Osteoblast (primary cell): ENCODE measurements at regions not wholly inside any gene's neighbourhood (a gene's known extent, or its start where the extent isn't known, plus 50 kb on each side); places are given as distances from the start of the nearest gene placed in this dataset.
A peak's percentile ranks its signal among the peaks of the same experiment; 100 is the strongest.

ENCODE experiments used
- DNase-seq: peaks from one replicate; pipeline ENCODE4 v3.0.0; 2011; ENCODE audit warnings: low spot score, mixed read lengths; ENCODE audit not compliant: insufficient read length; ENCODE audit errors: missing footprints
- H2AFZ ChIP-seq: 2 replicates; pipeline ENCODE4 v1.6.0; 2011; ENCODE audit warnings: mild to moderate bottlenecking, low read length
- H3K27ac ChIP-seq: 2 replicates; pipeline ENCODE4 v1.5.1; 2011; ENCODE audit warnings: mild to moderate bottlenecking, low read depth, low read length, moderate library complexity
- H3K27me3 ChIP-seq: 2 replicates; pipeline ENCODE4 v1.6.0; 2012; ENCODE audit warnings: mild to moderate bottlenecking, control low read depth, inconsistent platforms, low read length, moderate library complexity; ENCODE audit not compliant: insufficient read depth
- H3K36me3 ChIP-seq: 2 replicates; pipeline ENCODE4 v1.5.1; 2011; ENCODE audit warnings: mild to moderate bottlenecking, low read length, control low read depth, moderate library complexity; ENCODE audit not compliant: insufficient read depth
- H3K4me1 ChIP-seq: 2 replicates; pipeline ENCODE4 v1.5.1; 2011; ENCODE audit warnings: mild to moderate bottlenecking, low read length, control low read depth, moderate library complexity; ENCODE audit not compliant: insufficient read depth
- H3K4me2 ChIP-seq: 2 replicates; pipeline ENCODE4 v1.6.0; 2011; ENCODE audit warnings: mild to moderate bottlenecking, low read length; ENCODE audit not compliant: insufficient read depth
- H3K4me3 ChIP-seq: fragments of 200-600 bp; sonication (generic); 3 replicates; pipeline ENCODE4 v1.5.1; 2012; ENCODE audit warnings: mild to moderate bottlenecking, low read length, inconsistent platforms; ENCODE audit not compliant: insufficient read depth
- H3K79me2 ChIP-seq: 2 replicates; pipeline ENCODE4 v1.6.0; 2012; ENCODE audit warnings: mild to moderate bottlenecking, low read length, control low read depth, inconsistent platforms; ENCODE audit not compliant: insufficient read depth
- H3K9me3 ChIP-seq: 2 replicates; pipeline ENCODE4 v1.5.1; 2011; ENCODE audit warnings: low read depth, low read length, control low read depth
- H4K20me1 ChIP-seq: 2 replicates; pipeline ENCODE4 v1.6.0; 2012; ENCODE audit warnings: mild to moderate bottlenecking, low read length, control low read depth; ENCODE audit not compliant: insufficient read depth
- TF ChIP-seq, protein P1 (sequence below): IDR thresholded peaks from 2 replicates; pipeline ENCODE4 v1.5.1; 2011; ENCODE audit warnings: mild to moderate bottlenecking, low read depth, low read length, moderate library complexity; ENCODE audit errors: extremely low read depth

DNA sequence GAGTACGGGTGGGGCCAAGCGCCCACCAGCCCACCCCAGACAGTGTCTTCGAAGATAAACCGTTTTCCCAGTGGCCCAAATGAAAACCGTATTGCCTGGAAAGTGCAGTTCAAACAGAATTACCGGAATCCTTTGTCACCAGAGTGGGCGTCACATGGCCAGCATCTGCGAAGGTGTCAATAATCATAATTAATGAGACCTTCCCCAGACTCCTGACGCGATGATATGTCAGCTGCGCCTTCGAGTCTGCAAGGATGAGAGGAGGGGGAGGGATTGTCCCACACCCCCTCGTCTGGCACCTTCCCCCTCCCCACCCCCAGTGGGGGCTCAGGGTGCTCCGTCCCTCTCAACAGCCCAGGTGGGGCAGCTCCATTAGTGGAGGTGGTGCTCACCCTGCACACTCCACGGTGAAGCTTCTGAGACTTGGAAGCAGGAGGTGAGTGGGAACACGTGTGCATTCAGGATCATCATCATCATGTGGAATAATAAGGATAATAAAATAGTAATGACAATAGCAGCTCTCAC lies 215.1 kb downstream of the PTPRU start:
- H3K79me2 ChIP-seq, result no peaks in the 10 kb centered on the region
- no peak overlapping the region for H3K4me3 ChIP-seq
- H2AFZ ChIP-seq, result no peak overlapping the region
- peak; percentile 17 for DNase-seq
- no peak overlapping the region for H3K4me2 ChIP-seq
- no peaks in the 10 kb centered on the region for H4K20me1 ChIP-seq
- TF ChIP-seq, protein P1, sequence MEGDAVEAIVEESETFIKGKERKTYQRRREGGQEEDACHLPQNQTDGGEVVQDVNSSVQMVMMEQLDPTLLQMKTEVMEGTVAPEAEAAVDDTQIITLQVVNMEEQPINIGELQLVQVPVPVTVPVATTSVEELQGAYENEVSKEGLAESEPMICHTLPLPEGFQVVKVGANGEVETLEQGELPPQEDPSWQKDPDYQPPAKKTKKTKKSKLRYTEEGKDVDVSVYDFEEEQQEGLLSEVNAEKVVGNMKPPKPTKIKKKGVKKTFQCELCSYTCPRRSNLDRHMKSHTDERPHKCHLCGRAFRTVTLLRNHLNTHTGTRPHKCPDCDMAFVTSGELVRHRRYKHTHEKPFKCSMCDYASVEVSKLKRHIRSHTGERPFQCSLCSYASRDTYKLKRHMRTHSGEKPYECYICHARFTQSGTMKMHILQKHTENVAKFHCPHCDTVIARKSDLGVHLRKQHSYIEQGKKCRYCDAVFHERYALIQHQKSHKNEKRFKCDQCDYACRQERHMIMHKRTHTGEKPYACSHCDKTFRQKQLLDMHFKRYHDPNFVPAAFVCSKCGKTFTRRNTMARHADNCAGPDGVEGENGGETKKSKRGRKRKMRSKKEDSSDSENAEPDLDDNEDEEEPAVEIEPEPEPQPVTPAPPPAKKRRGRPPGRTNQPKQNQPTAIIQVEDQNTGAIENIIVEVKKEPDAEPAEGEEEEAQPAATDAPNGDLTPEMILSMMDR, result no peak
- H3K27me3 ChIP-seq, result no peaks in the 10 kb centered on the region
- no peaks in the 10 kb centered on the region for H3K36me3 ChIP-seq
- no peak overlapping the region for H3K27ac ChIP-seq
- no peaks in the 10 kb centered on the region for H3K4me1 ChIP-seq
- no peaks in the 10 kb centered on the region for H3K9me3 ChIP-seq

DNA sequence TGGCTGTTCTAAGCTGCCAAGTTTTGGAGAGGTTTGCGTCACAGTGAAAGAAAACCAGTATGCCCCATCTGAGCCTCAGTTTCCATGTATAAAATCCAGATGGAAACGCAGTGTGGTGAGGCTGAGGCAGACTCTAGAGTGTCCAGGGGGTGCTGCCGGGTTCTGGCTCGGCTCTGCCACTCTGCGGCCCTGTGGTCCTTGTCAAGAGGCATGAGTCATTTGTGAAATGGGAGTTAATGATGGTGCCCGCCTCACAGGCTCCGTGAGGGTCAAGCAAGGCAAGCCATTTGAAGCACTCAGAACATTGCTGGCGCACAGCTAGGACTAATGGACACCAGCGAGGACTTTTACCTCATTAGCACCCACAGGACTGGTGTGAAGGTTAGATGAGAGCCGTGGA lies 214.3 kb downstream of the PTPRU start:
- H3K4me2 ChIP-seq, result no peak overlapping the region
- no peaks in the 10 kb centered on the region for H3K79me2 ChIP-seq
- no peaks in the 10 kb centered on the region for H3K36me3 ChIP-seq
- H3K4me3 ChIP-seq, result no peak overlapping the region
- no peak overlapping the region for H3K27ac ChIP-seq
- peak; percentile 80 for DNase-seq
- no peak overlapping the region for H2AFZ ChIP-seq
- H4K20me1 ChIP-seq, result no peaks in the 10 kb centered on the region
- TF ChIP-seq, protein P1, result no peak
- H3K4me1 ChIP-seq, result no peaks in the 10 kb centered on the region
- no peaks in the 10 kb centered on the region for H3K9me3 ChIP-seq
- H3K27me3 ChIP-seq, result no peaks in the 10 kb centered on the region

DNA sequence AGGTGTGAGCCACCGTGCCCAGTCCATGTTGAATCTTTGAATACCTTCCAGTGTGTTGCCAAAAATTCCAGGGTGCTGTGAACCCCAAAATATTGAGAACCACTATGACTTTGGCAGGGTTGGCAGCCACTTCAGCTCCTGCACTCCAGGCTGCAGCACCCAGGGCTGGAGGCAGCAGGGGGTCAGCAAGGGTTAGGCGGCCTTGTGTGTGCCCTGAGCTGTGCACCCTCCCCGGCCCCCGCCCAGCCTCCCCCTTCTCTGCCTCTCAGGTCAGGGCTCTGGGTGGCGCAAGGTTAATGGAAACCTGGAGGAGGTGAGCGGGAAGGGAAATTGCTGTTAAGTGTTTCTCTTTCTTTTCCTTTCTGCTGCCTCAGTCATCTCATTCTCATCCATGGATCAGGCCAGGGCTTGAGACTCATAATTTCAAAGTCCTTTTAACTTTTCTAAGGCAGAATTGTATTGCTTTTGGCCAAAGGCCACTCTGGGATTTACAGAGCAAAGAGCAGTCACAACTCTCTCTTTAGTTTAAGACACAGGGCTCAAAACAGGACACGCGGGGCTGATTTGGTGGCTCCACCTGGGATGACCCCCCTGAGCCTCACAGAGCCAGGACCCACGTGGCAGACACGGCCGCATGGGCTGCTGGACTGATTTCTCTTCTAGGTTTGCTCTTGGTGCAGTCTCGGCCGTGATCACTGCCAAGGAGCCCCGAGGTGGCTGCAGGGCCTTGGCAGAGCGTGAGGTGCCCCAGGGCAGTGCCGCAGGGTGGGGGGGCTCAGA lies 212.3 kb downstream of the PTPRU start:
- no peaks in the 10 kb centered on the region for H3K9me3 ChIP-seq
- H4K20me1 ChIP-seq, result no peaks in the 10 kb centered on the region
- H3K4me3 ChIP-seq, result no peak overlapping the region
- no peaks in the 10 kb centered on the region for H3K27me3 ChIP-seq
- no peaks in the 10 kb centered on the region for H3K36me3 ChIP-seq
- H3K4me1 ChIP-seq, result no peaks in the 10 kb centered on the region
- no peak overlapping the region for H3K27ac ChIP-seq
- DNase-seq, result no peak
- no peak overlapping the region for H3K4me2 ChIP-seq
- no peaks in the 10 kb centered on the region for H3K79me2 ChIP-seq
- H2AFZ ChIP-seq, result no peak overlapping the region
- TF ChIP-seq, protein P1, result no peak

DNA sequence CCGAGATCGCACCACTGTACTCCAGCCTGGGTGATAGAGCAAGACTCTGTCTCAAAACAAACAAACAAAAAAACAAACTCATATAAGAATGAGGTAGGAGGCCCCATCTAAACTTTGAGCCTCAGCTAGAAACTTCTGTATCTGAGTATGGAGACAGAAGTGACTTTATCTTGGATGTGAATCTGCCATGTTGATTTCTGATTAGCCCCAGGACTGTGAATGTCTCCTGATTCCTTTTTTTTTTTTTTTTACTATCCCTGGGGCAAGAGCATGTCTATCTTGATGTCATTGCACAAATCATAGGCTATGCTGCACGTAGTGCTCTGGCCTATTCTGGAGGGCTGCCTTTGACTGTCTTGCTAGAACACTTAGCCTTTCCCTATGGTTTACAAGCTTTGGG lies 211.0 kb downstream of the PTPRU start:
- Histone ChIP-seq H2AFZ (no peak overlapping the region), H3K27ac (no peak overlapping the region), H3K9me3 (no peaks in the 10 kb centered on the region), H4K20me1 (no peaks in the 10 kb centered on the region), H3K79me2 (no peaks in the 10 kb centered on the region), H3K4me3 (no peak overlapping the region), H3K27me3 (no peaks in the 10 kb centered on the region), H3K4me1 (no peaks in the 10 kb centered on the region), H3K36me3 (no peaks in the 10 kb centered on the region), H3K4me2 (no peak overlapping the region)
- TF ChIP-seq, protein P1, result no peak
- DNase-seq, result no peak
